Ectodermal cell (in vitro differentiated cells): ENCODE measurements at regions not wholly inside any gene's neighbourhood (a gene's known extent, or its start where the extent isn't known, plus 50 kb on each side); places are given as distances from the start of the nearest gene placed in this dataset.

ENCODE experiments used
- H3K27ac ChIP-seq: 2 replicates; pipeline ENCODE4 v1.7.0; 2013; ENCODE audit warnings: mild to moderate bottlenecking, low read depth, low read length; ENCODE audit not compliant: insufficient read depth, poor library complexity, severe bottlenecking
- H3K27me3 ChIP-seq: 2 replicates; pipeline ENCODE4 v1.7.0; 2013; ENCODE audit warnings: mild to moderate bottlenecking, low read length; ENCODE audit not compliant: insufficient read depth, control insufficient read depth, poor library complexity, severe bottlenecking
- H3K36me3 ChIP-seq: one replicate; pipeline ENCODE4 v1.7.0; 2013; ENCODE audit warnings: low read length; ENCODE audit not compliant: control insufficient read depth, insufficient read depth
- H3K4me1 ChIP-seq: one replicate; pipeline ENCODE4 v1.7.0; 2013; ENCODE audit warnings: low read length; ENCODE audit not compliant: control insufficient read depth, insufficient read depth
- H3K4me3 ChIP-seq: 2 replicates; pipeline ENCODE4 v1.7.0; 2013; ENCODE audit warnings: low read depth, low read length, control low read depth; ENCODE audit not compliant: insufficient read depth
- H3K9me3 ChIP-seq: 2 replicates; pipeline ENCODE4 v1.7.0; 2013; ENCODE audit warnings: mild to moderate bottlenecking, low read length, moderate library complexity; ENCODE audit not compliant: control insufficient read depth
- WGBS, 2 experiments: methylation state at CpG; one replicate each; pipeline ENCODE4 v1.1.7; 2013; ENCODE audit warnings: missing lambda C conversion rate in 2 of 2; 5-methylcytosine and 5-hydroxymethylcytosine counted together

DNA sequence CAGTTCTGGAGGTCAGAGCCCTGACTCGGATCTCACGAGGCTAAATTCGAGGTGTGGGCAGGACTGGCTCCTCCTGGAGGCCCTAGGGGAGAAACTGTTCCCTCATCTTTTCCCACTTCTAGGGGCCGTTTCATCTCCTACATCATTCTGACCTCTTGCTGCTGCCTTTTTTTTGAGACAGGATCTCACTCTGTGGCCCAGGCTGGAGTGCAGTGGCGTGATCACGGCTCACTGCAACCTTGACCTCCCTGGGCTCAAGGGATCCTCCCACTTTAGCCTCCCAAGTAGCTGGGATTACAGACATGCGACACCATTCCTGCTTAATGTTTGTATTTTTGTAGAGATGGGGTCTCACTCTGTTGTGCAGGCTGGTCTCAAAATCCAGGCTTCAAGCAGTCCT lies 244.1 kb upstream of the GSE1 start:
- H3K4me3 ChIP-seq, result no peak overlapping the region
- H3K36me3 ChIP-seq, result no peaks in the 10 kb centered on the region
- H3K9me3 ChIP-seq, result no peaks in the 10 kb centered on the region
- peaks cover 17% of the 10 kb centered on the region for H3K4me1 ChIP-seq
- H3K27me3 ChIP-seq, result peaks cover 19% of the 10 kb centered on the region
- 91% methylated on average over 7 of the region's 7 CpGs for WGBS, 2 experiments
- H3K27ac ChIP-seq, result no peak overlapping the region

DNA sequence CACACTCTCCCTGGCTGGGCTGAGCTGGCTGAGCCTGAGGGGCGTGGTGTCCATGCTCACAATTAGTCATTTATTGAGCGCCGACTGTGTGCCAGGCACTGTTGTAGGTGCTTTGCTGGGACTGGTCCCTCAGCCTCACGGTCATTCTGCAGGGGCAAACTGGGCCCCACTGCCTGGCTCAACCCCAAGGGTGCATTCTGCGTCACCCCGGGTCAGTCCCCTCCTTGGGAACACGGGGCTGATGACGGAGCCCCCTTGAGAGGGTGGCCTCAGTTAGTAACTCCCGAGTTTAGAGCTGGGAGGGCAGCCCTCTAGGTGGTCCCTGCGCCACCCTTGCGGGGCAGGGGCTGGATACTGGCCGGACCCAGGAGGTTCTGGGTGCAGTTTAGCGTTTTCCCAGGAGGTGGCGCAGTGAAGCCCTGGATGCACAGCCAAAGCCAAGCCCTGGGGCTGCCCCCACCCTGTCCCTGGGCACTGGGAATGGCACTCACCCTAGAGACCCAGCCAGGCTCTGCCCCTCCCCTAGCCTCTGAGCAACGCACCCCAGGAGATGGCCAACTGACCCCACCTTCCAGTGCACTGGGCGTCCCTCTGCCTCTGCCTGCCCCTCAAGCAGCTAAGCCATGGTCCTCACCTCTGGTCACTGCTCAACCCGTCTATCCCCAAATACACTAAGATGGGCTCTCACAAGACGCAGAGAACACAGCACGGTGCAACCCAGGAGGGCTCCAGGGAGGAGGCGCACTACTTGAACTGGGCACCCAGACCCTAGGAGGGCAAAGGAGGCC lies 243.2 kb upstream of the GSE1 start:
- Histone ChIP-seq H3K27ac (no peak overlapping the region), H3K36me3 (no peaks in the 10 kb centered on the region), H3K9me3 (no peaks in the 10 kb centered on the region), H3K4me3 (no peak overlapping the region), H3K4me1 (peaks cover 17% of the 10 kb centered on the region), H3K27me3 (peaks cover 19% of the 10 kb centered on the region)
- WGBS, 2 experiments, result 55 to 56% methylated on average over 20 of the region's 20 CpGs

DNA sequence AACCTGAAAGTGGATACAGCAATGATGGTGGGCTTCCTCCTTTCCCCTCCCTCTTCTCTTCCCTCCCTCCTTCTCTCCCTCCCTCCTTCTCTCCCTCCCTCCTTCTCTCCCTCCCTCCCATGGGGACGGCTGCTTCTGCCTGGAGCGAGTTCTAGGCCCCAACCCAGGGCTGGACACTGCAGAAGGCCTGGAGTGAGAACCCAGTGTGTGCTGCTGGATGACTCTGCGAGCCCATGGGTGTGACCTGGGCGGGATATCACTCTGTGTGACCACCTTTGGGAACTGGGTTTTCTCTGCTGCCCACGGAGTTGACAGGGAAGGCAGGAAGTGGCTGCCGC lies 242.6 kb upstream of the GSE1 start:
- Histone ChIP-seq H3K36me3 (no peaks in the 10 kb centered on the region), H3K9me3 (no peaks in the 10 kb centered on the region), H3K4me1 (peaks cover 17% of the 10 kb centered on the region), H3K27me3 (peaks cover 13% of the 10 kb centered on the region), H3K4me3 (no peak overlapping the region), H3K27ac (no peak overlapping the region)
- WGBS, 2 experiments, result 78 to 80% methylated on average over 6 of the region's 6 CpGs

DNA sequence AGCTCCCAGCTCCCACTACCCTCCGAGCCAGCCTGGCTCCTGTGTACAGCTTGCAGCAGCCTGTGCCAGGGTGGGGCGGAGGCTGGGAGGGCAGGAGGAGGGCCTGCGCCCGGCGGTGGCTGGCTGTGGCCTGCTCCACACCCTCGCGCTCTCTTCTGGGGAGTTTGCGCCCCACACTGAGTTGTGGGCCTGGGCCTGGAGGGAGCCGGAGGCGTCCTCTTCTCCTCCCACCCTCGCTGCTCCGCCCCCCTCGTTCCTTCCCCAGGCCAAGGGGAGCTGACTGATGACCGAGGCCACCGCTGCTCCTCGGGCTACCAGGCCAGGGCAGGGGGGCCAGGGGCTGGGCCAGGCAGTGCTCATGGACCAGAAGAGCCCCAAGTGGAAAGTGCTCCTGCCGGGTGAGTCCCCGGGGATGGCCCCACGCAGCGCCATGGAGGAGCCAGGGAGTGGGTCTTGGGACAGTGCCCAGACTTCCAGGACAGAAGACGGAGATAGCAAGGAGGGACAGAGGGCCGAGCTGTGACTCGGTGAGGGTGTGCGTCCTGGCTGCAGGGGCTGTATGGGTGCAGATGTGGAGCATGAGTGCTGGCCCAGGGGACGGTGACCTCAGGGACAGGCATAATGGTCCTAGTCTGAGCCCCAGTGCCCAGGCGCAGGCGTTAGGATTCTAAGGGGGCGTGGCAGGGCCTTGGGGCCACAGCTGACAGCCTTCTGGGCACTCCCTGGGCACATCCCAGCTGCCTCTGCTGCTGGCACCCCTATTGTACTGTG lies 242.1 kb upstream of the GSE1 start:
- Histone ChIP-seq H3K9me3 (no peaks in the 10 kb centered on the region), H3K36me3 (no peaks in the 10 kb centered on the region), H3K27ac (no peak overlapping the region), H3K4me3 (no peak overlapping the region), H3K4me1 (peaks cover 13% of the 10 kb centered on the region), H3K27me3 (peaks cover 8% of the 10 kb centered on the region)
- whole genome bisulfite sequencing, 2 experiments, result 80 to 81% methylated on average over 28 of the region's 28 CpGs

DNA sequence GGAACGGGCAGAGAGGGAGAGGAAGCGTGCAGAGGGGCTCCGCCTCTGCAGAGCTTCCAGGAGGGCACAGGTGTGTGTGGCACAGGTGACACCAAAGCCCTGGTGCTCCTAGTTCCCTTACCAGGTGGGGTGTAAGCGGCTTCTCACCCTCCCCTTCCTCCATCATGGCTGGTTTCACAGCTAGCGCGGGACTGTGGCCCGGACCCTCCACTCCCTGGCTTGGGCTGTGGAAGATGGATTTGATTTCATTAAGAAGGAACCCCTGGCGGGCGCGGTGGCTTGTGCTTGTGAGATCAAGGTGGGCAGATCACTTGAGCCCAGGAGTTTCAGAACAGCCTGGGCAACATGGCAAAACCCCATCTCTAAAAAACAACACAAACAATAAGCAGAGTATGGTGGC lies 241.2 kb upstream of the GSE1 start:
- no peaks in the 10 kb centered on the region for H3K9me3 ChIP-seq
- H3K4me1 ChIP-seq, result peaks cover 5% of the 10 kb centered on the region
- no peak overlapping the region for H3K27ac ChIP-seq
- H3K36me3 ChIP-seq, result no peaks in the 10 kb centered on the region
- no peak overlapping the region for H3K4me3 ChIP-seq
- WGBS, 2 experiments, result 90 to 97% methylated on average over 10 of the region's 10 CpGs
- H3K27me3 ChIP-seq, result no peaks in the 10 kb centered on the region

DNA sequence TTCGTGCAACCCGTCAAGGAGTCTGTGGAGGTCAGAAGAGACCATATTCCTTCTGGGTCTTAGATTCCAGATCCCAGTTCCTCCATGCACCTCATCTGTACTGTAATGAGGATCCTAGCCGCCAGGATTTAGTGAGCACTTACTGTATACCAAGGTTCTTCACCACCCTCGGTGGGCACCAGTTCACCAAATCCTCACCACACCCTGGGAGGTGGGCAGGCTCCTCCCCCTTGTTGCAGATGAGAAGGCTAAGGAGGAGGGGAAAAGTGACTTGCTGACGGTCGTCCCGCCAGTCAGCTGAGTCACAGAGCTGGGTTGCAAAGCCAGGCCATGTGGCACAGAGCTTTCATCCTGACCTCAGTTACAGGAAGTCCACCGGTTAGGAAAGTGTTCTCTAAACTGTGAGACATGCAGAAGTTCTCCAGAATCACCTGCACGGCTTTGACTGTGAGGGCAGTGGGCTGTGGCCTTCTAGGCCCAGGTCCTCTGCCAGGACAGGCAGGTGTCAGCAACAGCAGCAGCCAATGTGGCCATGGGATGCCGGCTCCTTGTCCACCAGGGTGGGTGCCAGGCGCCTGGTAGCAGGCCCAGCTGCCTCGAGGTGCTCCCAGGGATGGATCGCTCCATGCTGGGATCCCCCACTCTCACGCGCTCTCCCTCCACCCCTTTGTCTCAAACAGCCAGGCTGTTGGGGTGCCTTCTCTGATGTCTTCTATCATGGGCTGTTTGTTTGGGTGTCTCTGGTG lies 240.3 kb upstream of the GSE1 start:
- 82 to 83% methylated on average over 15 of the region's 15 CpGs for WGBS, 2 experiments
- H3K4me1 ChIP-seq, result peaks cover 8% of the 10 kb centered on the region
- H3K27me3 ChIP-seq, result no peaks in the 10 kb centered on the region
- H3K36me3 ChIP-seq, result no peaks in the 10 kb centered on the region
- no peak overlapping the region for H3K27ac ChIP-seq
- H3K9me3 ChIP-seq, result no peaks in the 10 kb centered on the region
- no peak overlapping the region for H3K4me3 ChIP-seq

DNA sequence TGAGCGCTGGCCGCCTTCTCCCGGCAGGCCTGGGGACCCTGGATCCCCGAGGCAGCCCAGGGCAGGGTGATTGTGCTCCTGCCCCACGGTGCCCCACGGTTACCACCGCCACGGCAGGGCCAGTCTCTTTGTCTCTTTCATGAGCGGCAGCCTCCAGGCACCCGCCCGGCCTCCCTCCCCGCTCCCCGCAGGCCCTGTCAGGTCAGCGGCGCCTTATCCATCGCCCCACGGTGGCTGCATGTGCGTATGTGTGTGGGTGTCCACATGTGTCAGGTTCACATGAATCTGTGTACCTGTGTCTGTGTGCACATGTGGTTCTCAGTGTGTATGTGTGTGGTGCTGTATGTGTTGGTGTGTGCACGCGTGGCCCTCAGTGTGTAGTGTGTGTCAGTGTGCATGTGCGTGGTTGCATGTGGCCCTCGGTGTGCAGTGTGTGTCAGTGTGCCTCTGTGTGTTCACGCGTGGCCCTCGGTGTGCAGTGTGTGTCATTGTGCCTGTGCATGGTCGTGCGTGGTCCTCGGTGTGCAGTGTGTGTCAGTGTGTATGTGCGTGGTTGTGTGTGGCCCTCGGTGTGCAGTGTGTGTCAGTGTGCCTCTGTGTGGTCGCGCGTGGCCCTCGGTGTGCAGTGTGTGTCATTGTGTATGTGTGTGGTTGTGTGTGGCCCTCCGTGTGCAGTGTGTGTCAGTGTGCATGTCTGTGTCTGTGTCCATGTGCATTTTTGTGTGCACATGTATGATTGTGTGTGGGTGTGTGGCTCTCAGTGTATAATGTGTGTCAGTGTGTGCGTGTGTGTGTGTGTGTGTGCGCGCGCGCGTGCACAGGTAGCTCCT lies 239.2 kb upstream of the GSE1 start:
- no peaks in the 10 kb centered on the region for H3K36me3 ChIP-seq
- H3K4me1 ChIP-seq, result peaks cover 8% of the 10 kb centered on the region
- no peak overlapping the region for H3K27ac ChIP-seq
- no peaks in the 10 kb centered on the region for H3K27me3 ChIP-seq
- 89 to 90% methylated on average over 41 of the region's 41 CpGs for WGBS, 2 experiments
- no peaks in the 10 kb centered on the region for H3K9me3 ChIP-seq
- no peak overlapping the region for H3K4me3 ChIP-seq

DNA sequence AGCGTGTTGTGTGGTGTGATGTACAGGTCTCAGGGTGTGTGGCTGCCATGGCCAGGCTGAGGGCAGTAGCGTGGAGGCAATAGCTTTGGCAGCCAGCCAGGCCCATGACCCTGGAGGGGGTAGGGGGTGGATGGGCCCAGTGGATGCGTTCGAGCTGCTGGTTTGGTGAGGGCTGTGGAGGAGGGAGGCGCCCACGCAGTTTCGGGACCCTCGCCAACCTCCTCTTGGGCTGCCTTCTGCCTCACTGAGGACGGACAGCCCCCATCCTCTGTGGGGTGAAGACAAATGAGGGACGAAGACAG lies 238.6 kb upstream of the GSE1 start:
- Histone ChIP-seq H3K4me3 (no peak overlapping the region), H3K9me3 (no peaks in the 10 kb centered on the region), H3K4me1 (peaks cover 8% of the 10 kb centered on the region), H3K27me3 (no peaks in the 10 kb centered on the region), H3K36me3 (no peaks in the 10 kb centered on the region), H3K27ac (no peak overlapping the region)
- 94% methylated on average over 10 of the region's 10 CpGs for WGBS, 2 experiments

DNA sequence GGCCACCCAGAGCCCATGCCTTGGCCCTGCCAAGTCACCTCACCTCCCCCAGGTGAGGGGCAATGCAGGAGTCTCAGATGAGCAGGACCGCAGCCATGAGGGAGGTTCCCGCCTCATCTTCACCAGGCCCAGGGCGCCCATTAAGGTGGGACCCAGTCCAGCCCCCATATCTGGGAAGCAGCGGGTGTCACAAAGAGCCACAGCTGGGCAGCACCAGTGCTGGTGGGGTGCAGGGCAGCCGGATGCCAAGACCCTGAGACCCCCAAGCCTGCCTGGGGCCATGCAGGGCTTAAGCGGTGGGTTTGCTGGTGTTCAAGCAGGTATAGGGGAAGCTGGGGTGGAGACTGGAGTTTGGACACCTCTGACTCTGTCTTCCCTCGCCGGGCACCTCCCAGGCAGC lies 237.8 kb upstream of the GSE1 start:
- Histone ChIP-seq H3K27ac (no peak overlapping the region), H3K27me3 (no peaks in the 10 kb centered on the region), H3K36me3 (no peaks in the 10 kb centered on the region), H3K4me3 (no peak overlapping the region), H3K4me1 (peaks cover 8% of the 10 kb centered on the region), H3K9me3 (no peaks in the 10 kb centered on the region)
- WGBS, 2 experiments, result 91 to 96% methylated on average over 8 of the region's 8 CpGs
